ENCODE measurements at regions not wholly inside any gene's neighbourhood (a gene's known extent, or its start where the extent isn't known, plus 50 kb on each side); places are given as distances from the start of the nearest gene placed in this dataset.
"Not testable (repeated sequence)": the region's sequence is repeated elsewhere in the genome, so short reads cannot be mapped to it uniquely, and the experiment has no call there.

DNA sequence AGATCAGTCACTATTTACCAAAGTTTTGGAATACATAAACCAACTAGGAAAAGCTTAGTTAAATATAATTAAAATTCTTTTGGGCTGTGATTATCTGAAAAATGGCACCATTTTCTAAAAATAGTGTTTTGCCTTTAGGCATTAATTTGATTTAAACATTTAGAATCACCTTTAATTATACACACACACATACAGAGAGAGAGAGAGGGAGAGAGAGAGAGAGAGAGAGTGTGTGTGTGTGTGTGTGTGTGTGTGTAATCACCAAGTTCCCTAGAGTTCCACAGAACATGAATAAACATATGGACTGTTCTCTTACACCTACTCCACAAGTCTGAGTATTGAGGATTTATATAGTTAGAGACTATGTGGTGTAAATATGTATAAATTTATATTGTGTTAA lies 141.2 kb upstream of the ATXN1 start:
- DNase-seq = no peak

DNA sequence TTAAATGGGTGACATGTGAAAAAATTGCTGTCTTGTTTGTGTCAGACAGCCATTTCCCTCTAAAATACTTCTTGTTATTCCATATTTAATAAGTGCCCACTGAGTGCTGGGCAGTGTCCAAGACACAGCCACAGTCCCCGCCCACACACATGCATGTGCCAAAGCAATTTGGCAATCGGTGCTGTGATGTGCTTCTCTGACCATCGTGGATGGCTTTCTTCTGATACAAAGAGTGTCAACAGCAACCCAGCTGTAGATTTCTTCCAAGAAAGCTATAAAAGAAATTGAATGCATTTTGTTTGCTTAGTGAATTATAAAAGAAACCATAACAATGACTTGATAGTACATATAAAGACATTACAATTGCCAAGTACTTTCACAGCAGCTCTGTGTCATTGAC lies 140.5 kb upstream of the ATXN1 start:
- DNase-seq = no peak

DNA sequence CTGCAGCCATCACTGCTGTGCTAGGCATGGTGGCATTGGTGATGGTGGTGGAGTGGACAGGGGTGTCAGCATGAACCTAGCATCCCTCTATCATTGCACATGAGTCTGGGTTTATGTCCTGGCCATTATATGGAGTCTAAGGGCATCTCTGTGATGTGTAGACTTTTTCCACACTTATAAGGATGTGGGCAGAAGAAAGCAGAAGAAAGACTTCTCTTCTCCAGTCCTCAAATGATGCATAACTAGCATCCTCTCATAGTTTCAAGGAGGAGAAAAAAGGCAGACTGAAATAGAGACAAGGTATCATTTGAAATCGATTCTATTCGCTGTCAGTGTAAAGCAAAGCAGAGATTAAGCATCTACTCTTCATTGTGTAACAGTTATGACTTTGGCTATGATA lies 140.0 kb upstream of the ATXN1 start:
- no peak for DNase-seq

DNA sequence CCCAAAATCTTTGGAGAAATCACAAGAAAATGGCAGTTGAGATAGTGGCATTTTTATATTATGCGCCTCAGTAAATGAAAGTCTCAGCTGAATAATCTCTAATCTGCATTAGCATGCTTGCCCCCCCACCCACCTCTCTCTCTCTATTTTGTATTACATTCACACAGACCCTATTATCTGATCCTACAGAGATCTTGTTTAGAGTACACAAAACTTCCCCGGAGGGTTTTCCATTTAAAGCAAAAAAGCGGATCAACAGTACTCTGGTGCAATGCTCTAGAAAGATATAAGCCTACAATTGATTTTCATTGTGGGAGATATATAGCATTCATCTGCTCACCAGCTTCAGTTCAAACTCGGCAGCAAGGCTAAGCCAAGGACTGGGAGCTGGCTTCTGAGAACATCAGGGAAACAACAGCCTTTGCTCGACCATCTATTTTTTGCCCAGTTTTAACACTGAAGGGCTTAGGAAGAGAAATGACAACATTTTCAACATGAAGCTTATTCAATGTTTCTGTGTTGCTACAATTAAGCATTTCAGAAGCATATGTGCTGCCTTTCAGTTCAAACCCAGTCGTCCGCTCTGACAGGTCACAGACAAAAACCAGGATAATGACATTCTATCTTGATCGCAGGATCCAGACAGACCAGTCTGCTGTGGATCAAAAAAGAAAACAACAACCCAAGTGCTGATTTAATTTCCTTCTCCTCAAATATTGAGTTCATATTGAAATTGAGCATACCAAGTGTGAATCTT lies 137.6 kb upstream of the ATXN1 start:
- DNase-seq = no peak

DNA sequence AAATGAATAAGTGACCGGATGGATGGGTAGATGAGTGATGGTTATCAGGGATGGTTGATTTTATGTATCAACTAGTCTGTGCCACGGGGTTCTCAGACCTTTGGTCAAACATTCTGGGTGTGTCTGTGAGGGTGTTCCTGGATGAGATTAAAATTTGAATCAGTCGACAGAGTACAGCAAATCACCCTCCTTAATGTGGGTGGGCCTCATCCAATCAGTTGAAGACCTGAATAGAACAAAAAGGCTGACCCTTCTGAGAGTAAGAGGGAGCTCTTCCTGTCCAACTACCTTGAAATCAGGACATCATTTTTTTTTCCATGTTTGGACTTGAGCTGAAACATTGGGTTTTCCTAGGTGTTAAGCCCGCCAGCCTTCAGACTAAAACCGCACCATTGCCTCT lies 136.4 kb upstream of the ATXN1 start:
- no peak for DNase-seq

DNA sequence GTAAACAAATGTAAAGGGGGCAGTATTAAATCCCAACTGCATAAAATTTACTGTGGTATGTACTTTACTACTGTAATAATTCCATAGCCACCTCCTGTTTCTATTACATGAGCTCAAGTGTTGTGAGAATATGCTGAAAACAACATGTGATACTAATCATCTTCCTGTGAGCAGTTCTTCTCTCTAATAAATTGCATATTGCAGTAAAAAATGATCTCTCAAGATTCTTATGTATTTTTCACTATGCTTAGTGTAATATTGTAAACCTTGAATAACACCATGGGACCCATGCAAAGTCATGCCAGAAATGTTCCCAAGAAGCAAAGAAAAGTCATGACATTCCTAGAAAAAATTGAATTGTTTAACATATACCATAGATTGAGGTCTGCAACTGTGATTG lies 133.0 kb upstream of the ATXN1 start:
- no peak for DNase-seq

DNA sequence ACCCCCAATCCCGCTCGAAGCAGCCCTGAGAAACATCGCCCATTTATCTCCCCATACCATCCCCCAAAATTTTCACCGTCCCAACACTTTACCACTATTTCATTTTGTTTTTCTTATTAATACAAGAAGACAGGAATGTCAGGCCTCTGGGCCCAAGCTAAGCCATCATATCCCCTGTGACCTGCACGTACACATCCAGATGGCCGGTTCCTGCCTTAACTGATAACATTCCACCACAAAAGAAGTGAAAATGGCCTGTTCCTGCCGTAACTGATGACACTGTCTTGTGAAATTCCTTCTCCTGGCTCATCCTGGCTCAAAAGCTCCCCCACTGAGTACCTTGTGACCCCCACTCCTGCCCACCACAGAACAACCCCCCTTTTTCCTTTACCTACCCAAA lies 129.8 kb upstream of the ATXN1 start:
- DNase-seq = not testable (repeated sequence)

DNA sequence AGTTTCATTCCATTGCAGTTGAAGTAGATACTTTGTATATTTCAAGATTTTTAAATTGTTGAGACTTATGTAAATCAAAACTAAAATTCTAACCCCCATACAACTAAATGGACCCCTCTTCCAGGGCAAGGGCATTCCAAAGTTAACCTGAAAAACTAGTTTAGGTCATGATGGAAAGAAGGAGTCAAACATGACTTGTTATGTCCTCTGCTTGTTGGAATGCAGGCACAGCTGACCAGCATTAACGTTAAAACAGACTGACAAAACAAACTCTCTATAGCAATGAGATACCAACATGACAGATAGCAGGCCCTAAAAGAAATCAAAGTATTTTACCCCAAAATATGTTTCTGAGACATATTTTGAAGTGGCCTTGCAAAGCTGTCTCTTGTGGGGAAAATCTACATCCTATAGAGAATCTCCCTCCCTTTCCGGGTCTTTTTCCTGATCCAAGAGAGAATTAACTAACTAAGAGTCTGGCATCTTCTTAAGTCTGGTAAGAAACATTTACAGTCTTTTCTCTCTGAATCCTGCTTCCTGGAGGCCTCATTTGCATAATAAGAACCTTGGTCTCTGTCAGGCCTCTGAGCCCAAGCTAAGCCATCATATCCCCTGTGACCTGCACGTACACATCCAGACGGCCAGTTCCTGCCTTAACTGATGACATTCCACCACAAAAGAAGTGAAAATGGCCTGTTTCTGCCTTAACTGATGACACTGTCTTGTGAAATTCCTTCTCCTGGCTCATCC lies 124.3 kb upstream of the ATXN1 start:
- DNase-seq = no peak

DNA sequence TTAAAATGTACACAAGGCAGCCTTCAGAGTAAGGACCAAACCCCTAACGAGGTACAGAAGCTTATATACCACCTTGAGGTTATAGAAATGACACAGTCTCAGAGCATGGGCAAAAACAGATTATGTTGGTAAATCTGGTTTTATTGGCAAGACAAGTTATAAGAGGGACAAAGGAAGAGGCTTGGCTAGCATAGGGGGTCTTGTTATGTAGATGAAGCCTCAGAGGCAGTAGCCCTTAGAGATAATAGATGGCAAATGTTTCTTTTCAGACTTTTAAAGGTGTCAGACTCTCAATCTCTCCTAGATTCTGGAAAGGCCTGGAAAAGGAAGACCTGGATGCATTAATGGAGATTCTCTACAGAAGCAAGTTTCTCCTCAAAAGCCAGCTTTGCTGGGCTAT lies 123.3 kb upstream of the ATXN1 start:
- DNase-seq = no peak

DNA sequence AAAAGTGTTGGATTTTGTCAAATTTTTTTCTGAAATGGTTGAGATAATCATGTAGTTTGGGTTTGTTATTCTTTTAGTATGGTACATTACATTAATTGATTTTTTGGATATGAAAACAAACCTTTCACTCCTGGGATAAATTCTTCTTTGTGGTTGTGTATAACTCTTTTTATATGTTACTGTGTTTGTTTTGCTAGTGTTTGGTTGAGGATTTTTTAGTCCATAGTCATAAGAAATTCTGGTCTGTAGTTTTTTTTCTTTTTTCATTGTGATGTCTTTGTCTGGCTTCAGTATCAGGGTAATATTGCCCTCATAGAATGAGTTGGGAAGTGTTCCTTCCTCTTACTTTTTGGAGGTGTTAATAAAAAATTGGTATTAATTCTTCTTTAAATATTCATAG lies 122.2 kb upstream of the ATXN1 start:
- DNase-seq = no peak

DNA sequence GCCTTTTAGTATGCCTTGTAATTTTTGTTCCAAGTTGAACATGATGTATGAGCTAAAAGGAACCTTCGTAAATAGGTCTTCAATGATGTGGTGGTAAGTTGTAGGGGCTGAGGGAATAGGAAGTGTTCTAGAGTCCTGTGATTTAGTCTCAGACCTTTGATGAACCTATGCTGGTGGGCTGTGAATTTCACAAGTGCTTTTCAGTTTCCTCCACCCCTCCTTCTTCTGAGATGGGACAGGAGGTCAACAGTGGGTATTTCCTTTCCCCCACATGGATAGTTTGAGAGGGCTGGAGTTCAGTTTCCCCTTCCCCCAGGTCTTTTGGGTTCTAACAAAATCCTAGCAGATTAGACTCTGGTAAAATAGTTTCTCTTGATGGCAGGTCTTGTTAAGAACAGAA lies 121.0 kb upstream of the ATXN1 start:
- DNase-seq = no peak

DNA sequence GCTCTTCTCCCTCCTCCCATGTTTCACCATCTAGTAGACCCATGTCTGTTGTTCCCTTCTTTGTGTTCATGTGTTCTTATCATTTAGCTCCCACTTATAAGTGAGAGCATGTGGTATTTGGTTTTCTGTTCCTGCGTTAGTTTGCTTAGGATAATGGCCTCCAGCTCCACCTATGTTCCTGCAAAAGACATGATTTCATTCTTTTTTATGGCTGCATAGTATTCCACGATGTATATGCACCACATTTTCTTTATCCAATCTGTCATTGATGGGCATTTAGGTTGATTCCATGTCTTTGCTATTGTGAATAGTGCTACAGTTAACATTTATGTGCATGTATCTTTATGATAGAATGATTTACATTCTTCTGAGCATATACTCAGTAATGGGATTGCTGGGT lies 115.6 kb upstream of the ATXN1 start:
- not testable (repeated sequence) for DNase-seq

DNA sequence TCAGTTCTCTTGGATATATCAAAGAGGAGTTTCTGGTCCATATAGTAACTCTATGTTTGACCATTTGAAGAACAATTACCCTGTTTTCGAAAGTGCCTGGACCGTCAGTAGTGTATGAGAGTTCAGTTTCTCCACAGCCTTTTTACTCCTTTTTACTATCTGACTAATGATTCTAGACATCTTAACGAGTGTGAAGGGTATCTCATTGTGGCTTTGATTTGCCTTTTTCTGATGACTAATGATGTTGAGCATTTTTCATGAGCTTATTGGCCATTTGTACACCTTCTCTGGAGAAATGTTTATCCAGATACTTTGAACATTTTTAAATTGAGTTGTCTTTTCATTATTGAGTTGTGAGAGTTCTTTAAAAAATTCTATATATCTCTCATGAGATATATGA lies 114.9 kb upstream of the ATXN1 start:
- DNase-seq = no peak

DNA sequence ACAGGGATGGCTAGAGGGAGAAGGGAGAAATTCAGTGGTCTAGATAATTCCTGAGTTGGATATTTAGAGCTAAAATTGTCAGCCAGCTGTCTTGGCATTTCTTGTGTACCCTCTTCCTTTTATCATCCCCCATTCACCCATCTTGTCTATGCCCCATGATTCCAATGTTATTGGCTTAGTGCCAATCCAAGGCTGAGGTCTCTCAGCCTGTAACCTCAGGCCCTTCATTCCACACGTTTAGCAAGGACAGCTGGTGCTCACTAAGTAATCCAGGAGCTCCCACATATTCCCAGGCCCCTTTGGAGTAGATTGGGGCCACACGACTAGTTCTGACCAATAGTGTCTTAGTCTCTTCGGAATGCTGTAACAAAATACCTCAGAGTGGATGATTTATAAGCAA lies 112.4 kb upstream of the ATXN1 start:
- DNase-seq = no peak

DNA sequence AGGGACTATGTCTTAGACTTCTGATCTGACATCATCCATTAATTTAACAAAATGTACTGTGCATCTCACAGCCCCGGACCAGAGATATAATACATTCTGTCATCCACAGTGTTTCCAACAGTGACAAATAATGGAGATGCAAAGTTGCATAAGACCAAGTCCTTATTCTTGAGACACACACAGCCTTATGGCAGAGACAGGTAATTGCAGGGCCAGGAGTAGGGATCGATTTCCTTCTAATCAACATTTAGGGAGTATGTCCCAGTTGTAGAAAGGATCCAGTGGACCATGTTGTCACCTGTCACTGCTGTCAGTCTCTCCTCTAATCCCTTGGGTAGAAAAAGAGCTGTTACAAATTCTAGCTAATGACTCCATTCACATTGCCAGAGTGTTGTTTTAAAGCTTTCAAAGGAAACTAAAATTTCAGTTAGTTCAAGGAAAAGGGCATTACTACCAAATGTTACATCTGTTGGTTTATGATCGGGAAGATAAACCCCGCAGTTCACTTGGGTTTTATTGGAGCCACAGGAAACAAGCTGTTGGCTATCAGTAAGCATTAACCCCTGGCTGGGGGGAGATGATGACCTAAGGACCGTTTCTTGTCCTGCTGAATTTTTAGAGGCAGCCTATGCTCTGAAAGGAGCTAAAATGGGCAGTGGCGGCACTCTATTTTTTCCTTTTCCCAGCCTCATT lies 111.4 kb upstream of the ATXN1 start:
- DNase-seq = no peak

DNA sequence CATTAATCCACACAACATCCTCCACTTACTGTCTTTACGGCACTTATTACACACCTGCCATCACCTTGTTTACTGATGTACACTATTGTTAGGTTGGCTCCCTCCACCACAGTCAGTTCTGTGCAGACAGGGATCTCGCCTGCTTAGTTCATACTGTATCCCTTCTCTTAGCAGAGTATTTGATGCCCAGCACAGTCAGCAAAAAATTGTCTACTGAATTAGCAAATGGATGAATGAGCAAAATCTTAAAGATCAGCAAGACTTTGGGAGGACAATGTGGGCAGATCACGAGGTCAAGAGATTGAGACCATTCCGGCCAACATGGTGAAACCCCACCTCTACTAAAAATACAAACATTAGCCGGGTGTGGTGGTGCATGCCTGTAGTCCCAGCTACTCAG lies 109.8 kb upstream of the ATXN1 start:
- no peak for DNase-seq

DNA sequence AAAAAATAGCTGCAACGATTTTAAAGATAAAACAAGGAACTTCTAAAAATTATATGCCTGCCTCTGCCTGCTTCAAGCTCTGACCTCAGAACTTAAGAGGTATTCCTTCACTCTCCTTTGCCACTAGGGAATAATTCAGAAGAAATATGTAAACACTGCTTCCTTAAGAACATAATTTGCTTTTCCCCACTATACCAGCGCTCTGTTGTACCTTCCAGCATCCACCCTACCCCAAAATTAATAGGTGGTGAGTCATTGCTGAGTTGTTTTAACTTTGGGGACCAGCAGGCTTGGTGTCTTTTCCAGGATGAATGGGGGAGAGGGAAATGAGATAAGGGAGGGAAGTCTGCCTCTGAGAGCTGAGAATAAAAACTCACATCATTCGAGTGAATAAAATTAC lies 107.7 kb upstream of the ATXN1 start:
- no peak for DNase-seq

DNA sequence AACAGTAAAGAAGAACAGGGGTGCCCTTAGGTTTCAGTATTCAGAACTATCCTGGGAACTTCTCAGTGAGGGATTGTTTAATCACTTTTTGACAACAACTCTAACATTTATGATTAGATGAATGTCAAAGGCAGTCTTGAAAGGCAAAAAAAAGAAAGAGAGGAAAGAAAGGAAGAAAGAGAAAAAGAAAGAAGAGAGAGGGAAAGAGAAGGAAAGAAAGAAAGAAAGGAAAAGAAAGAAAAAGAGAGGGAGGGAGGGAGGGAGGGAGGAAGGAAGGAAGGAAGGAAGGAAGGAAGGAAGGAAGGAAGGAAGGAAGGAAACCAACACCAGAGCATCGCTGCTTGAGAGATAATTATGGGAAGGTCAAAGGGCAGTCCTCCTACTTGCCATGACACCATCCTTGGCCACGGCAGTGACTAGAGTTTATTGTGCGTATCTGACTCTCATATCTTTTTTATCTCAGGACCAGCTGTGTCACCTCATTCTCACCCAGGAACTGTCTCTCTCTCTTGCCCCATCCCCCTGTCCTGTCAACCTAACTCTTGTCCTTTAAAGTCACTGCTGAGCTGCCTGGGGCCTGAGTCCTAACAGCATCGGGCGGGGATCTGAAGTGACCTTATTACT lies 96.8 kb upstream of the ATXN1 start:
- no peak for DNase-seq

DNA sequence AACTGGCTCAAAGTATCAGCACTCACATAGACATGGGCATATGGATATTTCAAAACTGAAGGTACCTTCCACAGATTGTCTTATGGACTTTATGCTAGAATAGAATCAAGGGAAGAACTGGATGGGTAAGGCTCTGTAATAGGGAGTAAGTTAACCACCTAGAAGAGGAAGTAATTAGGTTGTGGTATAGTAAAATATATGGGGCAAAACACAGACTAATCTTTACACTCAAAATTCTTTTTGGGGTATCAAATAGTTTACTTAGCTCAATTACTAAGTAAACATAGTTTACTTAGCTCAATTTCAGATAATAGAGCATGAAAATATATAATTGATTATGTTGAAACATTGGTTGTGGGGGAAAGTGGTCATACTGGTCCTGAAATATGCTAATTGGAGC lies 94.2 kb upstream of the ATXN1 start:
- no peak for DNase-seq

DNA sequence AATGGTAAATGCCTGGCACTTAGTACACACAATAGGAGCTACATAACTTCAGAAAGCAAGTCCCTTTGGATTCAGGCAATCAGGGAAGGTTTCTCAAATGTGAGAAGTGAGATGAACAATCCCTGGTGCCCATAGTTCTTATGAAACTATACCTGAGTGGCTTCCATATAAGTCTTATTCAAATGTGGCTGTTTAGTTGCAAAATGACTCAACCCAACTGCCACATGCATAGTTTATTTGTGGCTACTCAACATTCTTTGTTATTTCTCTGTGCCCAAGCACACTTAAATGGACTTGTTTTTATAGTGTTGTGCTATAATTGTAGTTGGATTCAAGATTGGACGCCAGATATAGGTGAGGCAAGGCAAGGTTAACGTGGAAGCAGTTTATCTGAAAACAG lies 93.7 kb upstream of the ATXN1 start:
- no peak for DNase-seq

DNA sequence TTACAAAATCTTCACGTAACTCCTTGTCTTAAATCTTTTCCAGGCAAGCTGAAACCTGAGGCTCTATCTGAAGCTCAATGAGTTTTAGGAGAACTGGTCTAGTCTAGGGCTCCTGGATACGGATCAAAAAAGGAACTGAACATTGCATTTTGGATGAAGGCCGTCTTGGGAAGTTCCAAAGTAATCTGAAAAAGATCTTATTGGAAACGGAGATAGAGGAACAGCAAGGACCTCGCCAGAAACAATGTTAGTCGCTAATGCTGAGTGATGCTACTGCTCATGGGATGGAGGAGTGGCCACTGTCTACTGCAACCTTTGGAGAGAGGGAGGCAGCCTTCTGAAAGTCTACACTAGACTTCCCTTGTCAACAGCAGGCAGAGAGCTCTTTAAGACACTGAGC lies 91.4 kb upstream of the ATXN1 start:
- no peak for DNase-seq

DNA sequence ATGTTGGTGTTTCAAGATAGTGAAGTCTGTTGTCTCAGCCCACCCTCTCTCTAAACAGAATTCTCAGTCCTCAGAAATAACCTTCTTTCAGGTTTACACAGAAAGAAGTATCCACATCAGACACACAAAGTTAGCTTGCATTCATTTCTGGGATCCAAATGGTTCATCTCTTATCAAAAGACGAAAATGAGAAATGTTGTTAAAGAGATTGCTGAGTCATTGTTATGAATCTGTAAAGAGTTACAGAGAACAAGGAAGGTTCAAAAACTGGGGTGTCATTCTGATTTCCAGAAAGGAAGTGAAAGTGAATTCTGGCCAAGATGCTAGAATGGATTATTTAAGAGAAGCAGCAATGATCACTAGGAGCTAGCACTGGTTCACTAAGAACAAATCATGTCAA lies 90.5 kb upstream of the ATXN1 start:
- no peak for DNase-seq

DNA sequence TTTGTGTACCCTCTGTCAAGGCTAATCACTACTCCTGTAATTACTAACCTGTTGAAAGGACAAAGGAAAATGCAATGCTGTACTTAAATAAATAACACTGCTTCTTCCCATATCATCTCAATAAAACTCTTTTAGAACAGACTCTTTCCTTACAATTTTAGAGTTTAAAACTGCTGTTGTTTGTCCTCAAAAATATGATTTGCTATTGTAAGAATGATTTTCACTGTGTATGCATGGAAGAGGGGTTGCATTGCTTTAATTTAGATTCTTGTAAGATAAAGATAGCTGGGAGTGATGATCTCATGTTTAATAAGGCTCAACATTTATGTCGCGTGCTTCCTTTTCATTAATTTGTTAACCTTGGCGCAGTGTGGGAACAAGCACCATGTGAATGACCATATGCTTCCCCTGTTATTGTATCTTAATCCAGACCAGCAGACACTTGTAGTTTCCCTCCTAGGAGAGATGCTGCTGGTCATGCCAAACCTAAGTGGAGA lies 89.8 kb upstream of the ATXN1 start:
- no peak for DNase-seq

DNA sequence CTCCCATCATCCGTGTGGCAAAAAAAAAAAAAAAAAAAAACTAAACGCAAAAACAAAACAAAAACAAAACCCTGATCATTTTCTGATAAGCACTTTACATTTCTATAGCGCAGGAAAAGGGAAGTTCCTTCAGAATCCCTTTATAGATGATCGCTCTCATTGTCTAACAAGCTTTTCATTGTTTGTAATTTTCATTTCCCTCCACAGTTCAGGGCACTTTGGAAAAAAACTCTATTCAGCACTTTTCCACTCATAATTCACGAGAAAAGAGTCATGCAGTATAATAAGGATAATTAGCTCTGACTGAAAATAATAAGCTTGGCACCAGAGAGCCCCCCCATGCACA lies 89.4 kb upstream of the ATXN1 start:
- no peak for DNase-seq
